AG10803 (cell line): ENCODE measurements at regions not wholly inside any gene's neighbourhood (a gene's known extent, or its start where the extent isn't known, plus 50 kb on each side); places are given as distances from the start of the nearest gene placed in this dataset.
A peak's percentile ranks its signal among the peaks of the same experiment; 100 is the strongest.

ENCODE experiments used
- DNase-seq: peaks from one replicate; pipeline ENCODE4 v3.0.0; 2010; ENCODE audit warnings: low read depth
- H3K4me3 ChIP-seq: 2 replicates; pipeline ENCODE4 v1.5.1; 2011; ENCODE audit warnings: mild to moderate bottlenecking, low read length, control low read depth
- CTCF ChIP-seq: conservative IDR thresholded peaks from 2 replicates; pipeline ENCODE4 v1.5.1; 2011; ENCODE audit warnings: mild to moderate bottlenecking, low read length, control low read depth, inconsistent platforms

DNA sequence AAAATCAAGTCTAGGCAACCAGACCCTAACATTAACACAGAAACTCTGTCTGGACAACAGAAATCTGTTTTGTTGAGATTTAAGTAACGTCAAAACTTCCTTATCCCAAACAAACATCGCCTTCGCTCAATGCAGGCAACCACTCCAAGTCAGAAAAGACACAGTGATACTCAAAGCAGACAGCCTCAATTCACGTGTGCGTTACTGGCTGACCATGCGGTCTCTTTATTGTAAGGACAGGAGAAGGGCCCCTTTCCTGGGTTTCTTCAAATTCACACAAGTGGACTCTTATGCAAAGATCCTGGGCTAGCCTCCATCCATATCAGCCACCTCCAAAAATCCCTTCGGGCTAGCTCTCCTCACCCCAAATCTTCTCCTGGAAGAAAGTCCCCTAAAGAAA is 467.7 kb downstream of the SOX9 start:
- no peak for DNase-seq
- no peak for TF ChIP-seq CTCF
- H3K4me3 ChIP-seq, result no peak overlapping the region

GRCh38 chr17:72588961-72589360 is 468.1 kb downstream of the SOX9 start:
- no peak for DNase-seq
- no peak overlapping the region for H3K4me3 ChIP-seq

DNA sequence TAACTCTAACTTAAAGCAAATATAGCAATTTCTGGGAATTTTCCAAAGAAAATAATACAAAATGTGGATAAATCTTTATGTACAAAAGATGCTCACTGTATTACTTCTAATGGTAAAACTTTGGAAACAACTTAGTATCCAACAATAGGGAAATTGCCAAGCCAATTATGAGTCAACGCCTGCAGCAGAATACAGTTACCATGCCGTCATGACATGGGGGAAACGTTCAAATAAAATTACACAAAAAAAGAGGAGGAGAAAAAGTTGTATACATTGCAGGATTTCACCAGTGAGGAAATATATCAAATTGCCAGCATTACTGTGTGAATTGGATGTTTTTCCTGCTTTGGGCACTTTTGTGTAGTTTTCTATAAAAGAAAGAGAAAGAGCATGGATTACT is 469.6 kb downstream of the SOX9 start:
- TF ChIP-seq CTCF, result no peak
- H3K4me3 ChIP-seq, result peak overlapping the region; percentile 87
- DNase-seq, result peak; percentile 68

More at GRCh38 chr17:72588961-72589360, 468.1 kb downstream of the SOX9 start:
- no peak for TF ChIP-seq CTCF

- no peak for TF ChIP-seq CTCF
- H3K4me3 ChIP-seq, result peak overlapping the region; percentile 87
- no peak for DNase-seq
Observed at GRCh38 chr17:72590882-72591281, 470.1 kb downstream of the SOX9 start.

DNA sequence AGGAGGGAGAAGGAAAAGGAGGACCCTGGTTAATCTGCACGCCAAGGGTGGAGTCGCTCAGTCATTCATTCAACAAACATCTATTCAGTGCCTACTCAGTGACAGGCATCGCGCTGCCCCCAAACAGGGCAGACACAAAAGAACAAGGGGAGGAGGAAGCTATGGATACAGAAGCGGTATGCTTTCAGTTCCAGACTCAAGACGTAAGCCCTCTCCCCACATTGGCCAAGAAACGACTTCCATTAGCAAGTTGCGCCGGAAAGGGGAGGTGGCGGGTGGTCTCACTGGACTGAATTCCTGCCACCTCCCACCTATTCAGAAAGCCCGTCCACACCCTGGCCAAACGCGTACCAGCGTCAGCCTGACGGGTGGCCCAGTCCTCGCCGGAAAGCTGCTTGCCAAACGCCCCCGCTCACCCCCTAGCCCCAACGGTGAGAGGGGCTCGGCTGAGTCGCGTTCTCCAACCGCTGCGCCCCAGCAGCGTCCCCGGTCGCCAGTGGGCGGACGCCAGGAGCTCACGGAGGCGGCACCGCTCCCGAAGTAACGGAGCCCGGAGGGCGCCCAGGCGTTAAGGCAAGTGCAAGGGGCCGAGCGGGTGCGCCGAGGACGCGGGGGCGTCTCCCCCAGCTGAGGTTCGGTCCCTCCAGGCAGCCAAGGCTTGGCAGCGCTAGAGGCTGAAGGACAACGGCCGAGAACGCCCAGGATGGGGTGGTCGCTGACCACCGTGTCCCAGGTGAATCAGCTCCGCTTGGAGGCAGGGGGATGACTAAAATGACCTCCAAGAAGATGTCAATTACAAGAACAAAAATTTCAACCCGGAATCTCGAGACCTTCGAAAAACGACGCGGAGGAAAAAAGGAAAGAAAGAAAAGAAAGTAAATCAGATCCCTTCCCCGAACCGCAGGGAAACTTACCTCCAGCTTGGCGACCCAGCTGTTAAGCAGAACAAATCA is 470.7 kb downstream of the SOX9 start:
- TF ChIP-seq CTCF, result no peak
- peak overlapping the region; percentile 87 for H3K4me3 ChIP-seq
- DNase-seq, result no peak

- DNase-seq, result peak; percentile 81
- peak overlapping the region; percentile 87 for H3K4me3 ChIP-seq
- TF ChIP-seq CTCF, result no peak
Observed at GRCh38 chr17:72592242-72592966, 471.6 kb downstream of the SOX9 start.
